ENCODE measurements at regions not wholly inside any gene's neighbourhood (a gene's known extent, or its start where the extent isn't known, plus 50 kb on each side); places are given as distances from the start of the nearest gene placed in this dataset.
A peak's percentile ranks its signal among the peaks of the same experiment; 100 is the strongest.

GRCh38 chr4:24643774-24644520 lies 59.6 kb upstream of the DHX15 start:
- Histone ChIP-seq H3K27me3 (no peaks in the 10 kb centered on the region), H3K4me3 (no peak overlapping the region), H3K36me3 (no peaks in the 10 kb centered on the region), H3K9me3 (no peaks in the 10 kb centered on the region), H3K4me1 (peaks cover 0 to 27% (median 22%) of the 10 kb centered on the region in 4 donors), H3K27ac (no peak overlapping the region)
- intact Hi-C loops (cut with DNase I): no loop called here
- DNase-seq: no peak
- 71 to 81% methylated on average over 8 of the region's 8 CpGs for WGBS, 2 donors
- no peak for TF ChIP-seq CTCF (IDR thresholded peaks at IDR 0.05)
- no peak for TF ChIP-seq POLR2A (IDR thresholded peaks at IDR 0.05)
- no peak for TF ChIP-seq EP300 (IDR thresholded peaks at IDR 0.05)
- TF ChIP-seq POLR2AphosphoS5 (IDR thresholded peaks at IDR 0.05): no peak

DNA sequence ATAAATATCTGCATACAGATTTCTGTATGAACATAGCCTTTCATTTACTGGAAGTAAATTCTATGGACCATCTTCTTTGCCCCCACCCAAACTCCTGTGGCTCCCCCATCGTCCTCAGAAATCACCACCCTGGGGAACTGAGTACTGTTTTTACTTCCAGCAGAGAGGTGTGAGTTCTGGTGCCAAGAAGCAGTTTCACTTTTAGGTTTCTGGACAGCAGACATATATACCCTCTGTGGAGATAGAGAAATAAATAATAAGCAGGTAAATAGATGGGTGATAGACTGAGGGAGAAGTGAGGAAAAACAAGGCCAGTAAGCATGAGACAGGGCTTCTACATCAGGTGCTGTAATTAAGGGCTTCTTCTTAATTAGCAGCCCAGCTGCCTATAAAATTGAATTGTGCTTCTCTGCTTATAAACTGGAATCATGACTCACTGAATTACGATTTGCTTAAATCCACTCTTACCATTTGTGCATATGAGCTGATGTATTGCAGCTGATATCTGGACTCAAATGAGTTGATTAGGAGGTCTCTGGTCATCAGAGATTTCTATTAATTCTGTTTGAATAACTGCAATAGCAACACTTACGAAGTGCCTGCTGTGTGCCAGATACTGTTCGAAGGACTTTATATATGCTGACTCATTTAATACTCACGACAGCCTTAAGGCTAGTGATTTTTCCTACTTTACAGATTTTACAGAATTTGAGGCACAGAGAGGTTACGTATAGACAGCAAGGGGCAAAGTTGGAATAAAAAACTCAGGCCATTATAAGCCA lies 60.8 kb upstream of the DHX15 start:
- Histone ChIP-seq H3K27me3 (no peaks in the 10 kb centered on the region), H3K9me3 (no peaks in the 10 kb centered on the region), H3K27ac (peak overlapping the region in 1 of 4 donors; percentile 5), H3K4me1 (peaks cover 0 to 27% (median 22%) of the 10 kb centered on the region in 4 donors), H3K36me3 (no peaks in the 10 kb centered on the region), H3K4me3 (no peak overlapping the region)
- TF ChIP-seq POLR2A (IDR thresholded peaks at IDR 0.05): no peak
- no peak for TF ChIP-seq EP300 (IDR thresholded peaks at IDR 0.05)
- no peak for TF ChIP-seq CTCF (IDR thresholded peaks at IDR 0.05)
- TF ChIP-seq POLR2AphosphoS5 (IDR thresholded peaks at IDR 0.05): no peak
- DNase-seq: no peak
- WGBS, 2 donors: 35 to 40% methylated on average over 6 of the region's 6 CpGs
- intact Hi-C loops (cut with DNase I): no loop called here

GRCh38 chr4:24645765-24646550 lies 61.6 kb upstream of the DHX15 start:
- Histone ChIP-seq H3K27me3 (no peaks in the 10 kb centered on the region), H3K4me1 (peaks cover 0 to 27% (median 22%) of the 10 kb centered on the region in 4 donors), H3K36me3 (no peaks in the 10 kb centered on the region), H3K27ac (peak overlapping the region in 1 of 4 donors; percentile 5), H3K4me3 (no peak overlapping the region), H3K9me3 (no peaks in the 10 kb centered on the region)
- 31 to 61% methylated on average over 4 of the region's 4 CpGs for WGBS, 2 donors
- TF ChIP-seq CTCF (IDR thresholded peaks at IDR 0.05) (no peak), POLR2AphosphoS5 (IDR thresholded peaks at IDR 0.05) (no peak), EP300 (IDR thresholded peaks at IDR 0.05) (no peak), POLR2A (IDR thresholded peaks at IDR 0.05) (no peak)
- no peak for DNase-seq
- intact Hi-C loops (cut with DNase I): no loop called here

DNA sequence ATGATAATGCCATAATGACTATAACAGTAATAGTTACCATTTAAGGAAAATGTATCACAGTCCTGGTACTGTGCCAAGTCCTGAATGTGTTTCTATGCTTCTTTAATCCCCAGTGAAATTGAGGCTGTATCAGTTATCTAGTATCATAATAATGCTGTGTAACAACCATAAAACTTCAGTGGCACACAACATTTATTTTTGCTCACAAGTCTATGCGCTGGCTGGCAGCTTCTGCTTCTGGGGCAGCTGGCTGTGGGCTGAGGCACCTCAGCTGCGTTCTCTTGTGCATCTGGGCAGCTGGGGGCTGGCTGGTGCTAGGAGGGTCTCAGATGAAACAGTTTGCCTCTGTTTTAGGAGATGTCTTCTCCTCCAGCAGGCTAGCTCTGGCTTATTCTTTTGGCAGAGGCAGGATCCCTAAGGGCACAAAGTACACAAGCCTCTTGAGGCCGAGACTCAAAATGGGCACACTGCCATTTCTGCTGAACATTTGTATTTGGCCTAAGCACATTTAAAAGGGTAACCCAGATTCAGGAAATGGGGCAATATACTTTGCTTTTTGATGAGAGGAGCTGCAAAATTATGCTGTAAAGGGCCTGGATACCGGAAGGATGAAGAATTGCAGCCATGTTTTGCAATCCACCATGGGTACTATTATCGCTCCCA lies 62.6 kb upstream of the DHX15 start:
- 69 to 78% methylated on average over 5 of the region's 5 CpGs for WGBS, 2 donors
- no peaks in the 10 kb centered on the region for H3K36me3 ChIP-seq
- no peak overlapping the region for H3K27ac ChIP-seq
- no peaks in the 10 kb centered on the region for H3K27me3 ChIP-seq
- DNase-seq: no peak
- H3K4me3 ChIP-seq: no peak overlapping the region
- H3K9me3 ChIP-seq: no peaks in the 10 kb centered on the region
- peaks cover 0 to 27% (median 22%) of the 10 kb centered on the region in 4 donors for H3K4me1 ChIP-seq
- TF ChIP-seq POLR2A (IDR thresholded peaks at IDR 0.05) (no peak), CTCF (IDR thresholded peaks at IDR 0.05) (no peak), EP300 (IDR thresholded peaks at IDR 0.05) (no peak), POLR2AphosphoS5 (IDR thresholded peaks at IDR 0.05) (no peak)
- intact Hi-C loops (cut with DNase I): no loop called here
